ENCODE measurements at regions not wholly inside any gene's neighbourhood (a gene's known extent, or its start where the extent isn't known, plus 50 kb on each side); places are given as distances from the start of the nearest gene placed in this dataset.

DNA sequence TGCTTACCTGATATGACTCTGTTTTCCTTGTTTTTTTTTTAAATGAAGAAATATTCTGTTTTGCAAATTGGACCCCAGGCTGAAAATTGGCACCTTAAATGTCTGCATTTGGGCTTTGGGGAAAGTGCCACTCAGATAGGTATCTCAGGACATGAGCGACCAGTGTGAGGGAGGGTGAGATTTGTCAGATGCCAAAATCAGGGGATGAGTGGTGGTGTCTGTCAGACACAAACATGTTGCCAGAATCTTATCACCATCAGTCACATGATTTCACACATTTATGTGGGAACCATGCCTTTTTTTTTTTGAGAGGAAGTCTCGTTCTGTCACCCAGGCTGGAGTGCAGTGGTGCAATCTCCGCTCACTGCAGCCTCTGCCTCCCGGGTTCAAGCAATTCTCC is 75.6 kb upstream of the OSBPL11 start:
- Mint-ChIP-seq H3K4me1 (0 out of 2 replicates have a peak, but pooled peaks cover 2% of the 10 kb centered on the region), H3K27me3 (ENCODE audit: low read depth) (no peaks in the 10 kb centered on the region), H3K4me3 (no peak overlapping the region), H3K36me3 (no peaks in the 10 kb centered on the region), H3K9me3 (peaks cover 8% of the 10 kb centered on the region), H3K27ac (no peak overlapping the region)
- TF ChIP-seq KAT7 (CRISPR knock-in tag; IDR thresholded peaks at IDR 0.05; ENCODE audit: borderline replicate concordance) (no peak), FOXP4 (CRISPR knock-in tag; IDR thresholded peaks at IDR 0.05) (no peak), FOXK1 (CRISPR knock-in tag; IDR thresholded peaks at IDR 0.05) (no peak), E2F1 (CRISPR knock-in tag; IDR thresholded peaks at IDR 0.05) (no peak), E2F5 (CRISPR knock-in tag; IDR thresholded peaks at IDR 0.05) (no peak), CREM (CRISPR knock-in tag; IDR thresholded peaks at IDR 0.05) (no peak), NFYB (CRISPR knock-in tag; conservative IDR thresholded peaks at IDR 0.05; ENCODE audit: low read depth) (no peak), JUN (CRISPR knock-in tag; IDR thresholded peaks at IDR 0.05) (no peak), ZNF219 (CRISPR knock-in tag; IDR thresholded peaks at IDR 0.05; ENCODE audit: borderline replicate concordance) (no peak), ZNF671 (CRISPR knock-in tag; IDR thresholded peaks at IDR 0.05) (no peak), RORB (CRISPR knock-in tag; IDR thresholded peaks at IDR 0.05) (no peak), NR3C1 (CRISPR knock-in tag; conservative IDR thresholded peaks at IDR 0.05; ENCODE audit: low read depth) (no peak)
- TF ChIP-seq, protein P1, sequence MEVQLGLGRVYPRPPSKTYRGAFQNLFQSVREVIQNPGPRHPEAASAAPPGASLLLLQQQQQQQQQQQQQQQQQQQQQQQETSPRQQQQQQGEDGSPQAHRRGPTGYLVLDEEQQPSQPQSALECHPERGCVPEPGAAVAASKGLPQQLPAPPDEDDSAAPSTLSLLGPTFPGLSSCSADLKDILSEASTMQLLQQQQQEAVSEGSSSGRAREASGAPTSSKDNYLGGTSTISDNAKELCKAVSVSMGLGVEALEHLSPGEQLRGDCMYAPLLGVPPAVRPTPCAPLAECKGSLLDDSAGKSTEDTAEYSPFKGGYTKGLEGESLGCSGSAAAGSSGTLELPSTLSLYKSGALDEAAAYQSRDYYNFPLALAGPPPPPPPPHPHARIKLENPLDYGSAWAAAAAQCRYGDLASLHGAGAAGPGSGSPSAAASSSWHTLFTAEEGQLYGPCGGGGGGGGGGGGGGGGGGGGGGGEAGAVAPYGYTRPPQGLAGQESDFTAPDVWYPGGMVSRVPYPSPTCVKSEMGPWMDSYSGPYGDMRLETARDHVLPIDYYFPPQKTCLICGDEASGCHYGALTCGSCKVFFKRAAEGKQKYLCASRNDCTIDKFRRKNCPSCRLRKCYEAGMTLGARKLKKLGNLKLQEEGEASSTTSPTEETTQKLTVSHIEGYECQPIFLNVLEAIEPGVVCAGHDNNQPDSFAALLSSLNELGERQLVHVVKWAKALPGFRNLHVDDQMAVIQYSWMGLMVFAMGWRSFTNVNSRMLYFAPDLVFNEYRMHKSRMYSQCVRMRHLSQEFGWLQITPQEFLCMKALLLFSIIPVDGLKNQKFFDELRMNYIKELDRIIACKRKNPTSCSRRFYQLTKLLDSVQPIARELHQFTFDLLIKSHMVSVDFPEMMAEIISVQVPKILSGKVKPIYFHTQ (CRISPR knock-in tag; IDR thresholded peaks at IDR 0.05): no peak
- TF ChIP-seq, protein P2, sequence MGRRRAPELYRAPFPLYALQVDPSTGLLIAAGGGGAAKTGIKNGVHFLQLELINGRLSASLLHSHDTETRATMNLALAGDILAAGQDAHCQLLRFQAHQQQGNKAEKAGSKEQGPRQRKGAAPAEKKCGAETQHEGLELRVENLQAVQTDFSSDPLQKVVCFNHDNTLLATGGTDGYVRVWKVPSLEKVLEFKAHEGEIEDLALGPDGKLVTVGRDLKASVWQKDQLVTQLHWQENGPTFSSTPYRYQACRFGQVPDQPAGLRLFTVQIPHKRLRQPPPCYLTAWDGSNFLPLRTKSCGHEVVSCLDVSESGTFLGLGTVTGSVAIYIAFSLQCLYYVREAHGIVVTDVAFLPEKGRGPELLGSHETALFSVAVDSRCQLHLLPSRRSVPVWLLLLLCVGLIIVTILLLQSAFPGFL (CRISPR knock-in tag; IDR thresholded peaks at IDR 0.05; ENCODE audit: borderline replicate concordance): no peak
- ChIA-PET POLR2A (no interaction called here), CTCF (interaction anchor here (1.0 kb wide), 1 partner anchor 75 kb away, joined by 4 read pairs; no protein-coding TSS in a partner anchor)
- DNase-seq (ENCODE audit: low spot score): no peak
- ATAC-seq: no peak

DNA sequence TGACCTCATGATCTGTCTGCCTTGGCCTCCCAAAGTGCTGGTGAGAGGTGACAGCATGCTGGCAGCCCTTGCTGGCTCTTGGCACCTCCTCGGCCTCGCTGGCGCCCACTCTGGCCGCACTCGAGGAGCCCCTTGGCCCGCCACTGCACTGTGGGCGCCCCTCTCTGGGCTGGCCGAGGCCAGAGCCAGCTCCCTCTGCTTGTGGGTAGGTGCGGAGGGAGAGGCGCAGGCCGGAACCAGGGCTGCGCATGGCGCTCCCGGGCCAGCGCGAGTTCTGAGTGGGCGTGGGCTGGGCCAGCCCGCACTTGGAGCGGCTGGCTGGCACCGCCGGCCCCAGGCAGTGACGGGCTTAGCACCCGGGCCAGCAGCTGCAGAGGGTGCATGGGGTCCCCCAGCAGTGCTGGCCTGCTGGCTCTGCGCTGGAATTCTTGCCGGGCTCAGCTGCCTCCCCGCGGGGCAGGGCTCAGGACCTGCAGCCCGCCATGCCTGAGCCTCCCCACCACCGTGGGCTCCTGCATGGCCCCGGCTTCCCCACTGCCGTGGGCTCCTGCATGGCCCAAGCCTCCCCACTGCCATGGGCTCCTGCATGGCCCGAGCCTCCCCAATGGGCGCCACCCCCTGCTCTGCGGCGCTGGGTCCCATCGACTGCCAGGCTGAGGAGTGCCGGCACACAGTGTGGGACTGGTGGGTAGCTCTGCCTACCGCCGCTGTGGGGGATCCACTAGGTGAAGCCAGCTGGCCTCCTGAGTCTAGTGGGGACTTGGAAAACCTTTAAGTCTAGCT is 76.4 kb upstream of the OSBPL11 start:
- Mint-ChIP-seq H3K27me3 (ENCODE audit: low read depth) (no peaks in the 10 kb centered on the region), H3K27ac (no peak overlapping the region), H3K4me1 (0 out of 2 replicates have a peak, but pooled peaks cover 2% of the 10 kb centered on the region), H3K4me3 (no peak overlapping the region), H3K36me3 (no peaks in the 10 kb centered on the region), H3K9me3 (peaks cover 8% of the 10 kb centered on the region)
- ATAC-seq (no peak; the same call in 1 of the 2 replicates), DNase-seq (ENCODE audit: low spot score) (no peak)
- POLR2A ChIA-PET: no interaction called here
- CTCF ChIA-PET: interaction anchor here (1.0 kb wide), 1 partner anchor 76 kb away, joined by 4 read pairs; no protein-coding TSS in a partner anchor
- TF ChIP-seq ATF1 (CRISPR knock-in tag; IDR thresholded peaks at IDR 0.05) (no peak), ZNF416 (CRISPR knock-in tag; IDR thresholded peaks at IDR 0.05) (no peak), OVOL2 (CRISPR knock-in tag; IDR thresholded peaks at IDR 0.05; ENCODE audit: borderline replicate concordance) (no peak), TCF7 (CRISPR knock-in tag; IDR thresholded peaks at IDR 0.05; ENCODE audit: low read depth) (no peak), ZNF671 (CRISPR knock-in tag; IDR thresholded peaks at IDR 0.05) (no peak), CREM (CRISPR knock-in tag; IDR thresholded peaks at IDR 0.05) (no peak), GRHL2 (CRISPR knock-in tag; IDR thresholded peaks at IDR 0.05; ENCODE audit: insufficient replicate concordance, severe bottlenecking) (no peak)
